ENCODE measurements at regions not wholly inside any gene's neighbourhood (a gene's known extent, or its start where the extent isn't known, plus 50 kb on each side); places are given as distances from the start of the nearest gene placed in this dataset.
A peak's percentile ranks its signal among the peaks of the same experiment; 100 is the strongest.

DNA sequence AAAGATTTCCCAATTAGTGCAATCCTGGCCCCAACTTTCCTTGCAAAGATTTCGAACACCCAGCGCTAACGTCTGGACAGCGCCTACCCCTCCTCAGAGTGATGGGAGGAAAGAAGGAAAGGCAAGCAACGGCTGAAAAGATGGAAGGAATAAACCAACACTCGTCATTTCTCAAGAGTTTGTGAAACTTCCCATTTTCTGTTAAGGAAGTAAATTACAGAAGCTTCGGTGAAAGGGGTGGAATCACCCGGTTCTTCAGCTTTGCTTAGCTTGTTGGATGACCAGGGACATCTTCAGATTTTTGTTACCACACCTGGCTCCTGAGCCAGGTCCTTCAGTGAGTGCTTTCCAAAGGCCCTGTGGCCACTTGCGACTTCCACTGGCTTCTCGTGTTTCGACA lies 313.1 kb downstream of the SKIDA1 start:
- Histone ChIP-seq H2BK5ac (ENCODE audit: low read depth, low read length) (no peak overlapping the region), H3K4ac (replicated peaks; ENCODE audit: insufficient read length, low read depth, low read length) (no peak overlapping the region), H4K91ac (replicated peaks; ENCODE audit: insufficient read length, low read length) (no peak overlapping the region), H3K4me1 (replicated peaks in 1 of 4; ENCODE audit: control insufficient read depth in 3 of 4, insufficient read depth in 4 of 4, low read length in 3 of 4) (peaks cover 0 to 3% (median 0%) of the 10 kb centered on the region in 4 experiments; a peak in 2 of 7 replicates), H3K9ac (replicated peaks in 1 of 4; ENCODE audit: extremely low read depth in 1 of 4, low read depth in 3 of 4, low read length in 3 of 4) (peak overlapping the region in 1 of 4 experiments; percentile 42; a peak in 1 of 7 replicates), H3K56ac (replicated peaks; ENCODE audit: insufficient read length, low read depth, low read length) (no peak overlapping the region), H3K4me2 (ENCODE audit: insufficient read depth in 1 of 2, low read depth in 2 of 2, low read length in 2 of 2) (no peak overlapping the region), H2BK12ac (ENCODE audit: low read depth, low read length) (no peak overlapping the region; the same call in 1 of the 2 replicates), H4K20me1 (replicated peaks in 1 of 2; ENCODE audit: control insufficient read depth in 1 of 2, insufficient read depth in 2 of 2, low read length in 2 of 2) (peaks cover 0 to 3% of the 10 kb centered on the region in 2 experiments), H4K8ac (ENCODE audit: extremely low read depth, insufficient read depth, low read length) (no peak overlapping the region), H3K9me3 (ENCODE audit: insufficient read depth in 2 of 2, low read depth in 1 of 2, low read length in 1 of 2) (0 out of 4 replicates have a peak, but pooled peaks cover 0 to 5% of the 10 kb centered on the region in 2 experiments), H3K4me3 (ENCODE audit: extremely low read depth in 1 of 4, insufficient read depth in 2 of 4, low read depth in 3 of 4, low read length in 4 of 4) (no peak overlapping the region), H3K18ac (ENCODE audit: extremely low read depth, low read length) (no peak overlapping the region), H3K14ac (ENCODE audit: insufficient read length) (no peak overlapping the region), H3K27me3 (replicated peaks in 1 of 4; ENCODE audit: control insufficient read depth in 3 of 4, extremely low read depth in 1 of 4, insufficient read depth in 3 of 4, low read length in 3 of 4) (no peaks in the 10 kb centered on the region), H3K36me3 (ENCODE audit: control insufficient read depth in 2 of 4, insufficient read depth in 4 of 4, low read length in 3 of 4) (no peaks in the 10 kb centered on the region; a peak in 1 of 8 replicates), H3K23ac (ENCODE audit: insufficient read length) (no peak overlapping the region), H4K5ac (ENCODE audit: insufficient read length, low read depth, low read length) (no peak overlapping the region), H3K23me2 (ENCODE audit: low read depth, low read length) (peaks cover 2% of the 10 kb centered on the region; the same call in 1 of the 2 replicates), H2BK20ac (ENCODE audit: low read length) (no peak overlapping the region), H2BK120ac (replicated peaks; ENCODE audit: low read depth, low read length) (no peak overlapping the region), H3K79me1 (ENCODE audit: low read depth, low read length) (no peaks in the 10 kb centered on the region; the same call in none of the 2 replicates), H2AFZ (ENCODE audit: low read length) (no peak overlapping the region), H2AK5ac (ENCODE audit: low read depth, low read length) (no peak overlapping the region; the same call in 1 of the 2 replicates), H3K27ac (ENCODE audit: low read depth, low read length) (no peak overlapping the region), H3K79me2 (ENCODE audit: control insufficient read depth in 1 of 2, insufficient read depth in 2 of 2, low read length in 2 of 2) (no peaks in the 10 kb centered on the region; a peak in 1 of 4 replicates), H2BK15ac (ENCODE audit: low read length) (no peak overlapping the region)
- DNase-seq (ENCODE audit: low read depth in 1 of 2, low spot score in 2 of 2) (no peak), FAIRE-seq (no peak)
- TF ChIP-seq RXRA (IDR thresholded peaks at IDR 0.05; ENCODE audit: insufficient read depth, low read depth, low read length) = no peak
- no peak for TF ChIP-seq RFX5 (IDR thresholded peaks at IDR 0.05; ENCODE audit: borderline replicate concordance, low read depth, low read length)
- TF ChIP-seq SRF (IDR thresholded peaks at IDR 0.05; ENCODE audit: low read depth, low read length) = no peak
- TF ChIP-seq POLR2A (IDR thresholded peaks at IDR 0.05; ENCODE audit: control extremely low read depth in 1 of 2, low read depth in 2 of 2, low read length in 2 of 2) = no peak
- no peak for TF ChIP-seq RNF2 (IDR thresholded peaks at IDR 0.05; ENCODE audit: borderline replicate concordance, low read depth, low read length, missing control alignments, poor library complexity, severe bottlenecking)
- TF ChIP-seq CTBP2 (IDR thresholded peaks at IDR 0.05; ENCODE audit: borderline replicate concordance, insufficient read depth, insufficient read length, low read length) = no peak
- no peak for TF ChIP-seq SAP30 (IDR thresholded peaks at IDR 0.05; ENCODE audit: insufficient read depth, insufficient replicate concordance, low read length)
- no peak for TF ChIP-seq BRCA1 (IDR thresholded peaks at IDR 0.05; ENCODE audit: low read depth, low read length)
- POLR2A ChIA-PET (ENCODE audit: partially characterized antibody) = interaction anchor here (0.8 kb wide), 1 partner anchor 13 kb away, joined by 3 read pairs; no protein-coding TSS in a partner anchor
- CTCF ChIA-PET (ENCODE audit: partially characterized antibody) = interaction anchor here (0.9 to 1.0 kb wide), 2 partner anchors 9 to 18 kb away, joined by 3 read pairs; no protein-coding TSS in a partner anchor
- WGBS, 2 experiments (ENCODE audit: extremely low coverage in 1 of 2, insufficient coverage in 1 of 2, insufficient read length in 1 of 2, insufficient replicate concordance in 2 of 2, low coverage in 1 of 2, low lambda C conversion rate in 2 of 2, missing lambda C conversion rate in 1 of 2) = 92% methylated on average over 11 of the region's 11 CpGs; no CpG with 5 or more reads in 1 of the 2 experiments
